Spleen (tissue), 11 donors: ENCODE measurements at regions not wholly inside any gene's neighbourhood (a gene's known extent, or its start where the extent isn't known, plus 50 kb on each side); places are given as distances from the start of the nearest gene placed in this dataset.

Experiments used
- DNase-seq: peaks from one replicate; pipeline ENCODE4 v3.0.0-alpha.2; 2020
- H3K27ac ChIP-seq, 8 donors: fragments of 200-600 bp; sonication (generic) in 7 of 8; 1 replicate in 4 of 8; 2 replicates in 4 of 8; pipeline versions ENCODE4 v1.5.0 to v1.8.0; 2016 to 2021; ENCODE audit warnings: inconsistent platforms in 4 of 8, mild to moderate bottlenecking in 4 of 8, moderate library complexity in 1 of 8
- H3K27me3 ChIP-seq, 7 donors: fragments of 200-600 bp; sonication (generic) in 6 of 7; replicated peaks in 1 of 7; 1 replicate in 4 of 7; 2 replicates in 3 of 7; pipeline versions ENCODE4 v1.5.0 to v1.8.0; 2016 to 2021; ENCODE audit warnings: inconsistent platforms in 3 of 7, mild to moderate bottlenecking in 1 of 7
- H3K36me3 ChIP-seq, 6 donors: fragments of 200-600 bp; sonication (generic) in 5 of 6; 1 replicate in 4 of 6; 2 replicates in 2 of 6; pipeline versions ENCODE4 v1.5.0 to v1.8.0; 2016 to 2021; ENCODE audit warnings: inconsistent platforms in 2 of 6
- H3K4me1 ChIP-seq, 6 donors: fragments of 200-600 bp; sonication (generic) in 5 of 6; 1 replicate in 3 of 6; 2 replicates in 3 of 6; pipeline versions ENCODE4 v1.5.0 to v1.8.0; 2016 to 2021; ENCODE audit warnings: inconsistent platforms in 3 of 6
- H3K4me3 ChIP-seq, 8 donors: fragments of 200-600 bp; sonication (generic) in 7 of 8; 1 replicate in 4 of 8; 2 replicates in 4 of 8; pipeline versions ENCODE4 v1.5.0 to v1.8.0; 2016 to 2021; ENCODE audit warnings: inconsistent platforms in 4 of 8, mild to moderate bottlenecking in 4 of 8, moderate library complexity in 2 of 8
- H3K9me3 ChIP-seq, 8 donors: fragments of 200-600 bp; sonication (generic) in 7 of 8; 1 replicate in 4 of 8; 2 replicates in 4 of 8; pipeline versions ENCODE4 v1.5.0 to v1.8.0; 2016 to 2021; ENCODE audit warnings: inconsistent platforms in 4 of 8
- POLR2A ChIP-seq, 3 donors: fragments of 450-650 bp; IDR thresholded peaks; one replicate each; pipeline ENCODE4 v1.5.1; 2017; ENCODE audit warnings: antibody characterized with exemption in 3 of 3, mild to moderate bottlenecking in 1 of 3
- POLR2AphosphoS5 ChIP-seq, 3 donors: sonication (generic); formaldehyde crosslinking; IDR thresholded peaks; one replicate each; pipeline ENCODE4 v1.5.1; 2017; ENCODE audit warnings: antibody characterized with exemption in 3 of 3
- WGBS, 5 donors: extraction: QIAGEN DNeasy Blood & Tissue Kit in 3 of 5; methylation state at CpG; one replicate each; pipeline versions ENCODE4 v1.1.5 to v1.1.7; 2013 to 2018; 5-methylcytosine and 5-hydroxymethylcytosine counted together
- intact Hi-C: fragments of 100-400 bp; cut with DNase I; formaldehyde crosslinking; loops from one replicate; pipeline ENCODE4 v1.15.0; 2023; ENCODE audit warnings: low total_unique reads
- TF ChIP-seq, protein P1 (sequence below), 11 experiments: fragments of 200-600 bp in 7 of 11; fragments of 450-650 bp in 4 of 11; sonication (generic) in 4 of 11; IDR thresholded peaks in 8 of 11; conservative IDR thresholded peaks in 3 of 11; 1 replicate in 7 of 11; 2 replicates in 4 of 11; pipeline versions ENCODE4 v1.4.0 to v1.8.0; 2016 to 2021; ENCODE audit warnings: antibody characterized with exemption in 11 of 11, inconsistent platforms in 4 of 11, mild to moderate bottlenecking in 1 of 11
- donor health status: healthy with polysubstance abuse.
- donor health status: DM: no; HTN: no; CAD: no; lungs with moderate emphysema.
- donor health status: DM: no; HTN: no; CAD: no.
- donor health status: Bipolar disorder and iron deficiency.
- donor health status: healthy.
- donor health status: DM: no; HTN: no; CAD: no.
- donor health status: DM: yes; HTN: yes; CAD: no.

- H3K4me3 ChIP-seq: no peak overlapping the region
- DNase-seq: no peak
- H3K27ac ChIP-seq: no peak overlapping the region
- no peak for TF ChIP-seq POLR2A (IDR thresholded peaks at IDR 0.05)
- TF ChIP-seq POLR2AphosphoS5 (IDR thresholded peaks at IDR 0.05): no peak
- TF ChIP-seq, protein P1, sequence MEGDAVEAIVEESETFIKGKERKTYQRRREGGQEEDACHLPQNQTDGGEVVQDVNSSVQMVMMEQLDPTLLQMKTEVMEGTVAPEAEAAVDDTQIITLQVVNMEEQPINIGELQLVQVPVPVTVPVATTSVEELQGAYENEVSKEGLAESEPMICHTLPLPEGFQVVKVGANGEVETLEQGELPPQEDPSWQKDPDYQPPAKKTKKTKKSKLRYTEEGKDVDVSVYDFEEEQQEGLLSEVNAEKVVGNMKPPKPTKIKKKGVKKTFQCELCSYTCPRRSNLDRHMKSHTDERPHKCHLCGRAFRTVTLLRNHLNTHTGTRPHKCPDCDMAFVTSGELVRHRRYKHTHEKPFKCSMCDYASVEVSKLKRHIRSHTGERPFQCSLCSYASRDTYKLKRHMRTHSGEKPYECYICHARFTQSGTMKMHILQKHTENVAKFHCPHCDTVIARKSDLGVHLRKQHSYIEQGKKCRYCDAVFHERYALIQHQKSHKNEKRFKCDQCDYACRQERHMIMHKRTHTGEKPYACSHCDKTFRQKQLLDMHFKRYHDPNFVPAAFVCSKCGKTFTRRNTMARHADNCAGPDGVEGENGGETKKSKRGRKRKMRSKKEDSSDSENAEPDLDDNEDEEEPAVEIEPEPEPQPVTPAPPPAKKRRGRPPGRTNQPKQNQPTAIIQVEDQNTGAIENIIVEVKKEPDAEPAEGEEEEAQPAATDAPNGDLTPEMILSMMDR (IDR thresholded peaks at IDR 0.05 in 8 of 11, conservative IDR thresholded peaks at IDR 0.05 in 3 of 11): no peak
- intact Hi-C loops: no loop called here
- H3K27me3 ChIP-seq: no peaks in the 10 kb centered on the region
- H3K36me3 ChIP-seq: no peaks in the 10 kb centered on the region
- peaks cover 0 to 24% (median 6%) of the 10 kb centered on the region in 8 donors for H3K9me3 ChIP-seq
- no peaks in the 10 kb centered on the region for H3K4me1 ChIP-seq
- 54 to 71% (median 66%) methylated on average over 2 of the region's 2 CpGs for WGBS, 5 donors
Measured at GRCh38 chr5:28488752-28489151, 1450.4 kb upstream of the CDH9 start.

DNA sequence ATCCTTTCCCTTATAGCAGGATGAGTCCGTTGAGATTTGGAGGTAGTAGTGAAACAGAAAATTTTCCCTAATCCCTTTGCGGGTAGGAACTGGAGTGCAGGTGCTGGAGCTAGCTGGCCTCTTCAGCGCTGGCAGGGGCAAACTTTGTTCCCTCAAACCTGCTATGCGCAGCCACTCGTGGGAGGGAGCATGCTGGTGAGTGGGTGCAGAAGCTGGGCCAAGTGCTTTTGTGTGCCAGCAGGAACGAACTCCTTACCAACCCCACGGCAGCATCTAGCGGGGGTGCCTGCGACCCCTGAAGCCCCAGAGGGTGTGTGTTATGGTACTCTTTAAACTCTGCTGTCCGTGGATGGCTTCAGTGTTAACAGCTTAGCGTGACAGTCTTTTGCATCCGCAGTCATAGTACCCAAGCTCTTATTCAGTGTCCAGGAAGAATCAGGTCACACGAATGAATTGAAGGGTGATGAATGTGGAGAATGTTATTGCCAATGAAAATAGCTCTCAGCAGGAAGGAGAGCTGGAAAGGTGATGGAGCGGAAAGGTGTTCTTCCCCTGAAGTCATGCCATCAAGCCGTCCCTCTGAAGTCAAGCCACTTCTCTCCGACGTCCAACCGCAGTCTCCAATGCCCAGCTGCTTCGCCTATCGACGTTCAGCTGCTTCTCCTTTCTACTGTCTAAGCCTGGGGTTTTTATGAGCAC, 1445.1 kb upstream of the CDH9 start:
- peak; percentile 43 for DNase-seq
- WGBS, 5 donors: 83 to 89% (median 85%) methylated on average over 21 of the region's 21 CpGs

DNA sequence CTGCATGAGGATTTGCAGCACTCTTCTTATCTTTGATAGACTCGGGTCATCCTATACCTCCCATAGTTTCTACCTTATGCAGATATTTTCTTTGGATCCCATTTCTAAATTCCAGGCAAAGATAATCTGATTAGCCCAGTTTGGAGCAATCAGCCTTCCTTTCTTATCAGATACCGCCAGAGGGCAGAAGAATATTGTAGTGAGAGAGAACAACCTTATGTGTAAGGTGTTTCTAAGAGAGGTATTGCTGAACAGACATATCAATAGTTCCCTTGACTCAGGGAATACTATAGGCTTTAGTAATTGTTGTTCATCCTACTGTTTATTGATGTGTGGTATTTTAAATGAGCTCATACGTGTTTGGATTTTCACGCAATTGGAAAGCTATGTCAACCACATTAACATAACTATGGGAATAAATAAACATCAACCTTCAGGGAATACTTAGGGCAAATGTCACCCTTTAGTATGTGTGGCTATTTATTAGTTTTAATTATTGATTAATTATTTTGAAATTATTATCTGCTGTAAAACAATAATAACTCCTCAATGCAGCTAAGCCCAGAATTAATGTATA, 1435.2 kb upstream of the CDH9 start:
- H3K36me3 ChIP-seq: no peaks in the 10 kb centered on the region
- H3K9me3 ChIP-seq: no peaks in the 10 kb centered on the region
- DNase-seq: no peak
- H3K27me3 ChIP-seq: no peaks in the 10 kb centered on the region
- TF ChIP-seq, protein P1 (IDR thresholded peaks at IDR 0.05 in 8 of 11, conservative IDR thresholded peaks at IDR 0.05 in 3 of 11): no peak
- TF ChIP-seq POLR2A (IDR thresholded peaks at IDR 0.05): no peak
- no peak for TF ChIP-seq POLR2AphosphoS5 (IDR thresholded peaks at IDR 0.05)
- intact Hi-C loops: no loop called here
- no peak overlapping the region for H3K27ac ChIP-seq
- H3K4me3 ChIP-seq: no peak overlapping the region
- no peaks in the 10 kb centered on the region for H3K4me1 ChIP-seq
- 64 to 76% (median 74%) methylated on average over 4 of the region's 4 CpGs for WGBS, 5 donors

More for the DNA sequence above, 1445.1 kb upstream of the CDH9 start:
- Histone ChIP-seq H3K4me1 (no peaks in the 10 kb centered on the region), H3K27me3 (no peaks in the 10 kb centered on the region), H3K9me3 (peaks cover 0 to 16% (median 1%) of the 10 kb centered on the region in 8 donors), H3K36me3 (no peaks in the 10 kb centered on the region), H3K27ac (no peak overlapping the region), H3K4me3 (no peak overlapping the region)
- intact Hi-C loops: no loop called here
- TF ChIP-seq, protein P1 (IDR thresholded peaks at IDR 0.05 in 8 of 11, conservative IDR thresholded peaks at IDR 0.05 in 3 of 11): no peak
- TF ChIP-seq POLR2A (IDR thresholded peaks at IDR 0.05): no peak
- TF ChIP-seq POLR2AphosphoS5 (IDR thresholded peaks at IDR 0.05): no peak

GRCh38 chr5:28468166-28468565, 1429.8 kb upstream of the CDH9 start:
- WGBS, 5 donors: 3 to 14% (median 4%) methylated on average over 3 of the region's 3 CpGs
- no peak for DNase-seq
- H3K36me3 ChIP-seq: no peaks in the 10 kb centered on the region
- TF ChIP-seq POLR2AphosphoS5 (IDR thresholded peaks at IDR 0.05) (no peak), POLR2A (IDR thresholded peaks at IDR 0.05) (no peak)
- TF ChIP-seq, protein P1 (IDR thresholded peaks at IDR 0.05 in 8 of 11, conservative IDR thresholded peaks at IDR 0.05 in 3 of 11): no peak
- intact Hi-C loops: no loop called here
- H3K27ac ChIP-seq: no peak overlapping the region
- peaks cover 0 to 5% (median 1%) of the 10 kb centered on the region in 8 donors for H3K9me3 ChIP-seq
- no peaks in the 10 kb centered on the region for H3K4me1 ChIP-seq
- H3K4me3 ChIP-seq: no peak overlapping the region
- no peaks in the 10 kb centered on the region for H3K27me3 ChIP-seq
